ENCODE measurements at regions not wholly inside any gene's neighbourhood (a gene's known extent, or its start where the extent isn't known, plus 50 kb on each side); places are given as distances from the start of the nearest gene placed in this dataset.
A peak's percentile ranks its signal among the peaks of the same experiment; 100 is the strongest.

DNA sequence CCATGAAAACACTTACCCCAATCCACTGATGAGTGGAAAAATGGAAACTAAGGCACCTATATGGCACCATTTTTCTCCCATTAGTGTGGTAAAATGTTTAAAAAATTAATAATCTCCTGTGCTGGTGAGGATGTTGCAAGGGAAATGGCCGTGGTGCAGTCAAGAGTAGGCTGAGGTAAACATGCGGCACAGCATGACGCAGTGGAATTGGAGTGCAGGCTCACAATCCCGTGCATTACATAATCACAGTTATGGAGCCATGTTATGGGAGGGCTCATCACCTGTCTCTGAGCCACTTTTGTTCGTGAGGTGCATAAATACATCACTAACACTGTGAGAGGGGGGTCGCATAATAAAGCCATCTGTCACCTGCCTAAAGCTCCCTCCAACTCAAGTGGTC, 164.4 kb upstream of the XYLT1 start:
- Mint-ChIP-seq H3K4me3 (no peak overlapping the region), H3K27me3 (peaks cover 18 to 41% of the 10 kb centered on the region in 2 donors)

GRCh38 chr16:17633181-17633951, 162.6 kb upstream of the XYLT1 start:
- Mint-ChIP-seq H3K36me3 (no peaks in the 10 kb centered on the region), H3K4me3 (no peak overlapping the region), H3K27ac (no peak overlapping the region), H3K9me3 (no peaks in the 10 kb centered on the region), H3K4me1 (ENCODE audit: low read depth in 2 of 2) (peaks cover 0 to 4% of the 10 kb centered on the region in 2 donors), H3K27me3 (peaks cover 18 to 43% of the 10 kb centered on the region in 2 donors)
- ATAC-seq (no peak), DNase-seq (ENCODE audit: low spot score) (no peak)

More for the DNA sequence above, 164.4 kb upstream of the XYLT1 start:
- Mint-ChIP-seq H3K9me3 (no peaks in the 10 kb centered on the region), H3K4me1 (ENCODE audit: low read depth in 2 of 2) (peaks cover 0 to 7% of the 10 kb centered on the region in 2 donors), H3K36me3 (no peaks in the 10 kb centered on the region), H3K27ac (no peak overlapping the region)
- ATAC-seq, result no peak
- no peak for DNase-seq (ENCODE audit: low spot score)

DNA sequence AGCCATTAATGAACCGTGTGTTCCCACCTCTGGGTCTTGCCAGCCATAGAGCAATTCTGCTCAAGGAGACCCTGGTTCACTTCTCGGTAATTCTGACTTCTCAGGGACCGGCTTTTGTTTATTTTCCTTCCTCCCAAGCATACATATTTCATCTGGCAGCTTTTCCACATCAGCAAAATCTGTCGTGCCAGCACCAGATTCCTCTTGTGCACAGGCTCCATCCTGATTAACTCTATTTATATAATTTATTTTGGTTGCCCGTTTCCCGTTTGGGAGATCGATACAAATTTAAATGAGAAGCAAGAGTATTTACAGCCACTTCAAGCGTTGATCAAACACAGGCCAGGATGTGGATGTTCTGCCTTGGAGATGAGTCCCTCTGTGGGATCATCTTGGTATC, 161.9 kb upstream of the XYLT1 start:
- Mint-ChIP-seq H3K4me3 (no peak overlapping the region), H3K27ac (no peak overlapping the region), H3K9me3 (no peaks in the 10 kb centered on the region), H3K4me1 (ENCODE audit: low read depth in 2 of 2) (no peaks in the 10 kb centered on the region), H3K27me3 (peaks cover 20 to 43% of the 10 kb centered on the region in 2 donors), H3K36me3 (no peaks in the 10 kb centered on the region)
- DNase-seq (ENCODE audit: low spot score) (no peak), ATAC-seq (no peak)

DNA sequence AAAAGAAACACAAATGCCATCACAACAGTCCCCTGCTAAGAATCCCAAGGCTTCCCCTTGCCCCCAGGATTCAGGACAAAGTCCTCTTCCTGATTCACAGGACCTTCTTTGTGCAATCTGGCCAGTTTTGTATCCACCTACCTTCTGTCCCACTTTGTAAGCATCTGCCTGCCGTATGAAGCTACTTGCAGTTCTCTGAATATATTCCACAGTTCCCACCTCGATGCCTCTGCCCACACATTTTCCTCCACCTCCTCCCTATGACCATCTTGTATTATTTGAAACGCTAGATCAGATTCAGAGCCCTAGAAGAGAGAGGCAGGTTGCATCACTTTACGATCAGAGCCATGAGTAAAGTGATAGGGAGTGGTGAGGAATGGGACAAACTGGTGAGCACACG, 159.2 kb upstream of the XYLT1 start:
- no peak for ATAC-seq
- Mint-ChIP-seq H3K27me3 (peaks cover 26 to 48% of the 10 kb centered on the region in 2 donors), H3K27ac (no peak overlapping the region), H3K4me3 (no peak overlapping the region), H3K9me3 (peaks cover 9% of the 10 kb centered on the region), H3K36me3 (peaks cover 9% of the 10 kb centered on the region), H3K4me1 (ENCODE audit: low read depth in 2 of 2) (no peaks in the 10 kb centered on the region)
- DNase-seq (ENCODE audit: low spot score), result no peak

DNA sequence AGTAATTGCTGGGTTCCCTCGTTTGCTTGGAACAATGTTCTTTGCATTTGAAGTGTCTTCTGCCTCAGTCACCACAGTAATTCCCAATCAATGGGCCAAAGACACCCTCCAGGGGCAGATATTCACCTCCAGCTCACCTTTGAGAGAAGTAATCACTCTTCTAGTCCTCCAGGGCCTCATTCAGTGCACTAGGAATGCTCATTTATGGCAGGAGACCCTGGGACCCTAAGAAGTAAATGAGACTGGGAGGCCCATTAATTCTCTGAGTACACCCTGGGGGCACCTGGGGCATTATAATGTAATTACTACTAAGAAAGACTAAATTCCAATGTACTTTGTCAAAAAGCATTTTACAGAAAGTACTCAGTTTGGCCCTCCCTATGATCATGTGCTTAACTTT, 158.2 kb upstream of the XYLT1 start:
- Mint-ChIP-seq H3K36me3 (peaks cover 13% of the 10 kb centered on the region), H3K9me3 (peaks cover 13% of the 10 kb centered on the region), H3K27ac (no peak overlapping the region), H3K4me1 (ENCODE audit: low read depth in 2 of 2) (no peaks in the 10 kb centered on the region), H3K27me3 (peaks cover 29 to 51% of the 10 kb centered on the region in 2 donors), H3K4me3 (no peak overlapping the region)
- no peak for DNase-seq (ENCODE audit: low spot score)
- no peak for ATAC-seq

- Mint-ChIP-seq H3K4me3 (no peak overlapping the region), H3K27ac (no peak overlapping the region), H3K36me3 (peaks cover 17% of the 10 kb centered on the region), H3K4me1 (ENCODE audit: low read depth in 2 of 2) (peaks cover 0 to 8% of the 10 kb centered on the region in 2 donors), H3K9me3 (peaks cover 13% of the 10 kb centered on the region), H3K27me3 (peaks cover 34 to 58% of the 10 kb centered on the region in 2 donors)
- DNase-seq (ENCODE audit: low spot score) (no peak), ATAC-seq (no peak)
Observed at GRCh38 chr16:17622366-17622765, 151.6 kb upstream of the XYLT1 start.

DNA sequence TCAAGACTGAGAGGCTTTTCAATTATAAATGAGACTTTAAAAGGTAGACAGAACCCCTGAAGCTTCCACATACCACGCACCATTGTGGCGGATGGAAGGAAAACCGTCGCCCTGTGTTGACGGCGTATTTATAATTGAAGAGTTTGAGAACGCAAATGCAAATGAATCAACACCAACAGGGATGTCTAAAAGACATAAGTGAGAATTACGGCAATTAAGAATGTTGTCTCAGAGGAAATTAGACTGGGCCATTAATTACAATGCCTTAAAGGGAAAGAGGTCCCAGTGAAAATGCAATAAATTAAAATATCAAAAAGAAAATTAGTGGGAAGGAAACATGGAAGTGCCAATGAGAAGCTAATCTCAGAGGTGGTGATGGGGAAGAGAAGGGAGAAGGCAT, 148.5 kb upstream of the XYLT1 start:
- H3K36me3 Mint-ChIP-seq, result peaks cover 6% of the 10 kb centered on the region
- H3K4me3 Mint-ChIP-seq, result no peak overlapping the region
- DNase-seq (ENCODE audit: low spot score), result no peak
- no peak overlapping the region for H3K27ac Mint-ChIP-seq
- peaks cover 29 to 50% of the 10 kb centered on the region in 2 donors for H3K27me3 Mint-ChIP-seq
- no peaks in the 10 kb centered on the region for H3K9me3 Mint-ChIP-seq
- H3K4me1 Mint-ChIP-seq (ENCODE audit: low read depth in 2 of 2), result peaks cover 0 to 8% of the 10 kb centered on the region in 2 donors
- no peak for ATAC-seq

DNA sequence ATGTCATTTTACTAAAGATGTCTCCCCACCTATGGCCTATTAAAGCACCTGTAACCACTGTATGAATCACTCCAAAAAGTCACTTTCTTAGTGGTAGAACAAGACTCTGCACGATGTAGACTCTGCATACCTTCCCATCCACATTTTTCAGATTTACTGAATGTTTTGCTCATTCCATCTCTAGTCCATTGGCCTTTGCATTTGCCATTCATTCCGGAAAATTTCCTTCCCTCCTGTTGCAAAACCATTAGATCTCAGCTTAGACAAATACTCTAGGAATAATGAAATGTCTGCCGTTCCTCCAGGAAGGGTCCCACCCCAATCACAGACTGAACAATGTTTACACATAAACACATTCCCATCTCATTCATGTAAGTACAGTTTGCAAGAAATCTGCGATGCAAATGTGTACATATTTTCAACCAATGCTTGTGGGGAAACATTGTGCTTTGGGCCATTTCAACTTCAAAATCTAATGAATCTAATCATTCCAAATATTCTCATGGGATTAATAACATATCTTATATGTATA, 146.3 kb upstream of the XYLT1 start:
- Mint-ChIP-seq H3K4me3 (no peak overlapping the region), H3K9me3 (peaks cover 2% of the 10 kb centered on the region), H3K27ac (no peak overlapping the region), H3K27me3 (peaks cover 33 to 51% of the 10 kb centered on the region in 2 donors), H3K4me1 (ENCODE audit: low read depth in 2 of 2) (peaks cover 0 to 8% of the 10 kb centered on the region in 2 donors), H3K36me3 (peaks cover 6% of the 10 kb centered on the region)
- ATAC-seq, result no peak
- DNase-seq (ENCODE audit: low spot score), result no peak

- Mint-ChIP-seq H3K36me3 (no peaks in the 10 kb centered on the region), H3K4me3 (no peak overlapping the region), H3K27ac (no peak overlapping the region), H3K27me3 (peaks cover 35% of the 10 kb centered on the region in 2 donors), H3K4me1 (ENCODE audit: low read depth in 2 of 2) (peaks cover 8% of the 10 kb centered on the region in 2 donors), H3K9me3 (peaks cover 2% of the 10 kb centered on the region)
- ATAC-seq (no peak), DNase-seq (ENCODE audit: low spot score) (no peak)
Observed at GRCh38 chr16:17612336-17612735, 141.6 kb upstream of the XYLT1 start.

GRCh38 chr16:17607609-17608008, 136.8 kb upstream of the XYLT1 start:
- Mint-ChIP-seq H3K36me3 (no peaks in the 10 kb centered on the region), H3K27ac (peak overlapping the region in 1 of 2 donors; percentile 15), H3K4me1 (ENCODE audit: low read depth in 2 of 2) (peaks cover 24 to 34% of the 10 kb centered on the region in 2 donors), H3K9me3 (no peaks in the 10 kb centered on the region), H3K4me3 (peak overlapping the region; percentile 68), H3K27me3 (peaks cover 15 to 21% of the 10 kb centered on the region in 2 donors)
- no peak for ATAC-seq
- no peak for DNase-seq (ENCODE audit: low spot score)

DNA sequence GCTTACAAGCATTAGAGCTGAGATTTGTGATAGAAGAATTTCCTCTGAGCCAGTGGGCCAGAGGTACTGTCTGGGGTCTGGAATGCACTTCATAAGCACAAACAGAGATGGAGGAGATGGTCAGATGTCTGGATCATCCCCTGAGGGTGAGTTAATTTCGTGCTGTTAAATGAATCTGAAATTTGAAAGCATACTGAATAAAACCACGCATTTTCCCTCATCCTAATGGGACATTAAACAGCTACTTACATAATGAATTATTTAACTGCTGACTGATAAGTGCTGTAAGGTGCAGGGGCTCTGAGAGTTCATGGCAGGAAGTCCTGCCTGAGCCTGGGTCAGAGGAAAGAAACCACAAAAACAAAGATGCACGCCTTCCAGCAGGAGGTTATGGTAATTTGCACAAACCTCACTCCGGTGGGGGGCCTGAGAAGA, 136.3 kb upstream of the XYLT1 start:
- Mint-ChIP-seq H3K4me1 (ENCODE audit: low read depth in 2 of 2) (peaks cover 26 to 35% of the 10 kb centered on the region in 2 donors), H3K9me3 (no peaks in the 10 kb centered on the region), H3K36me3 (peaks cover under 1% of the 10 kb centered on the region), H3K4me3 (peak overlapping the region; percentile 68), H3K27me3 (peaks cover 10 to 18% of the 10 kb centered on the region in 2 donors), H3K27ac (peak overlapping the region; percentile 15 to 68)
- ATAC-seq, result peak in 1 of 2 donors; percentile 39
- no peak for DNase-seq (ENCODE audit: low spot score)

DNA sequence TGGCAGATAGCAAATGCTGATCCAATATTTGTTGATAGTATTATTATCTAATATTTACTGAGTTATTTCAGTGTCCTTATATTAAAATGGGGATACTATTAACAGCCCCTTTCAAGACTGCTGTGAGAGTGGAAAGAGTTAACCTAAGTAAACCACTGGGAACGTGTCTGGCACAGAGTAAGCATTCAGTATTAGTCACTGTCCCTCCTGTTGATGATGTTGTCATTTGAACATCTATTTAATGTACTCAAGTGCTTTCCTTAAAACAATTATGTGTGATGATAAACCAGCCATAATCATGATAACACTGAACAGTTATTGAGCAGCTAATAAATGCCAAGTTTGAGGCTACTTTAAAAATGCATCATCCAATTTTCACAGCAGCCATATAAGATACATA, 135.7 kb upstream of the XYLT1 start:
- ATAC-seq (no peak), DNase-seq (ENCODE audit: low spot score) (no peak)
- peak overlapping the region; percentile 68 for H3K4me3 Mint-ChIP-seq
- H3K9me3 Mint-ChIP-seq, result no peaks in the 10 kb centered on the region
- H3K36me3 Mint-ChIP-seq, result peaks cover 5% of the 10 kb centered on the region
- peaks cover 28 to 39% of the 10 kb centered on the region in 2 donors for H3K4me1 Mint-ChIP-seq (ENCODE audit: low read depth in 2 of 2)
- peaks cover 9 to 18% of the 10 kb centered on the region in 2 donors for H3K27me3 Mint-ChIP-seq
- peak overlapping the region; percentile 39 to 68 for H3K27ac Mint-ChIP-seq

DNA sequence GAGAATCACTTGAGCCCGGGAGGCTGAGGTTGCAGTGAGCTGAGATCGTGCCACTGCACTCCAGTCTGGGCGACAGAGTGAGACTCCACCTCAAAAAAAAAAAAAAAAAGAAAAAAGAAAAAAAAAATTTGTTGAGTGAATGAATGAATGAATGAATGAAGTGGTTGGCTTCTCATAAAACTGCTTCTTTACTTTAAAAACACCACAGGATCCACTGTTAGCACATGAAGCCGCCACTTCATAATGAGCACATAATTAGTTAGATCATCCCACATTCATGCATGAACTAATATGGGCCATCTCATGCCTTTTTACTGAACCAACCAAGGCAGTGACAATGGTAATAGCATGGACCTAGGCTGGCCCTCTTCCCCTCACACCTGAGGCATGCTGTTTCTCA, 135.0 kb upstream of the XYLT1 start:
- peak overlapping the region in 1 of 2 donors; percentile 39 for H3K27ac Mint-ChIP-seq
- ATAC-seq, result no peak

DNA sequence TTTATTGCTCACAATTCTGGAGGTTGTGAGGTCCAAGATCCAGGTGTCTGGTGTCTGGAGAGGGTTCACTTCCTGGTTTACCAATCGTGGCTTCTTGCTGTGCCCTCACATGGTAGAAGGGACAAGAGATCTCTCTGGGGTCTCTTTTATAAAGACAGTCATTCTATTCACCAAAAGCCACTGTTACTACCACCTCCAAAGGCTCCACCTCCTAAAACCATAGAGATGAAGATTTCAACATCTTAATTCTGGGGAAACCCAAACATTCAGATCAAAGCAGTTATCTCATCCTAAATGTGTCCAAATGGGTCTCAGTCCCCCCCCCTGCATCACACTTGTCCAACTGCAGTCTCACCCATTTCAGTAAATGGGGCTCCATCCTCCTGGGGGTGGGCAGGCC, 132.9 kb upstream of the XYLT1 start:
- peak overlapping the region; percentile 64 for H3K4me3 Mint-ChIP-seq
- peaks cover 2 to 8% of the 10 kb centered on the region in 2 donors for H3K27me3 Mint-ChIP-seq
- peak overlapping the region; percentile 34 to 77 for H3K27ac Mint-ChIP-seq
- DNase-seq (ENCODE audit: low spot score), result no peak
- ATAC-seq, result peak; percentile 76 to 77
- peaks cover 3% of the 10 kb centered on the region for H3K9me3 Mint-ChIP-seq
- peaks cover 10% of the 10 kb centered on the region for H3K36me3 Mint-ChIP-seq
- peaks cover 26 to 39% of the 10 kb centered on the region in 2 donors for H3K4me1 Mint-ChIP-seq (ENCODE audit: low read depth in 2 of 2)

More for the DNA sequence above, 135.0 kb upstream of the XYLT1 start:
- peaks cover 3 to 12% of the 10 kb centered on the region in 2 donors for H3K27me3 Mint-ChIP-seq
- no peak for DNase-seq (ENCODE audit: low spot score)
- H3K36me3 Mint-ChIP-seq, result peaks cover 5% of the 10 kb centered on the region
- H3K4me3 Mint-ChIP-seq, result no peak overlapping the region
- H3K4me1 Mint-ChIP-seq (ENCODE audit: low read depth in 2 of 2), result peaks cover 28 to 39% of the 10 kb centered on the region in 2 donors
- H3K9me3 Mint-ChIP-seq, result no peaks in the 10 kb centered on the region

Measured in natural killer cell treated with Interleukin-12 subunit alpha and Interleukin-12 subunit beta and Interleukin-15 and Interleukin-18, amount 100 ng/mL, for 72 hours (primary cell).